ENCODE measurements at regions not wholly inside any gene's neighbourhood (a gene's known extent, or its start where the extent isn't known, plus 50 kb on each side); places are given as distances from the start of the nearest gene placed in this dataset.

DNA sequence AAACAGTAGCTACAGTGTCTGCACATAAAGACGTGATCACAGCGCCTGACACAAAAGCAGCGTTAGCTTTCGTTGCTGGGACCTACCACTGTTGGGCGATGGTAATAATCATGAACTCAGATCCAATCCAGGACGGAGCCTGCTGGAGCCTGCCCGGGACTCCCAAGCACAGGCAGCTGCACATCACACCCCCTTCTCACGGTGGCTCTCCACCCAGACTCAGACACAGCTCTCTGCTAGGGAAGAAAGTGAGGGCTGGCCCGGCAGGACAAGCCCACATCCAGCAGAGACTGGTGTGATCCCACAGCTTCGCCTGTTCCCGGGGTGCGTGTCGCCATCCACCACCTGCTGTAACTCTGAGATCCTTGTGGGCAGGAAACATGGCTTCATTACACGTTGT, 49.9 kb upstream of the FOXN3 start:
- ChIA-PET CTCF (interaction anchor here (0.6 kb wide), 1 partner anchor 33 kb away, joined by 4 read pairs; no protein-coding TSS in a partner anchor), POLR2A (ENCODE audit: low non-redundant PET) (interaction anchor here (0.6 kb wide), 1 partner anchor 178 kb away, joined by 3 read pairs; no protein-coding TSS in a partner anchor)
- no TSS peak for BruUV-seq (replicated peaks)
- H3K27ac ChIP-seq (ENCODE audit: low read depth, low read length, poor library complexity, severe bottlenecking), result no peak overlapping the region
- no peak for DNase-seq (ENCODE audit: low spot score)
- H3K4me3 ChIP-seq (ENCODE audit: low read depth, low read length, poor library complexity, severe bottlenecking), result no peak overlapping the region
- H3K36me3 ChIP-seq (ENCODE audit: insufficient read depth, low read length, poor library complexity, severe bottlenecking), result no peaks in the 10 kb centered on the region
- TF ChIP-seq EZH2 (IDR thresholded peaks at IDR 0.05; ENCODE audit: borderline replicate concordance, low read depth, low read length, poor library complexity, severe bottlenecking), result no peak
- TF ChIP-seq, protein P1, sequence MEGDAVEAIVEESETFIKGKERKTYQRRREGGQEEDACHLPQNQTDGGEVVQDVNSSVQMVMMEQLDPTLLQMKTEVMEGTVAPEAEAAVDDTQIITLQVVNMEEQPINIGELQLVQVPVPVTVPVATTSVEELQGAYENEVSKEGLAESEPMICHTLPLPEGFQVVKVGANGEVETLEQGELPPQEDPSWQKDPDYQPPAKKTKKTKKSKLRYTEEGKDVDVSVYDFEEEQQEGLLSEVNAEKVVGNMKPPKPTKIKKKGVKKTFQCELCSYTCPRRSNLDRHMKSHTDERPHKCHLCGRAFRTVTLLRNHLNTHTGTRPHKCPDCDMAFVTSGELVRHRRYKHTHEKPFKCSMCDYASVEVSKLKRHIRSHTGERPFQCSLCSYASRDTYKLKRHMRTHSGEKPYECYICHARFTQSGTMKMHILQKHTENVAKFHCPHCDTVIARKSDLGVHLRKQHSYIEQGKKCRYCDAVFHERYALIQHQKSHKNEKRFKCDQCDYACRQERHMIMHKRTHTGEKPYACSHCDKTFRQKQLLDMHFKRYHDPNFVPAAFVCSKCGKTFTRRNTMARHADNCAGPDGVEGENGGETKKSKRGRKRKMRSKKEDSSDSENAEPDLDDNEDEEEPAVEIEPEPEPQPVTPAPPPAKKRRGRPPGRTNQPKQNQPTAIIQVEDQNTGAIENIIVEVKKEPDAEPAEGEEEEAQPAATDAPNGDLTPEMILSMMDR (conservative IDR thresholded peaks at IDR 0.05; ENCODE audit: low read depth, low read length), result no peak
- intact Hi-C loops (cut with micrococcal nuclease; ENCODE audit: unreplicated experiment), result no loop called here
- H3K9me3 ChIP-seq (ENCODE audit: low read depth, low read length, poor library complexity, severe bottlenecking), result no peaks in the 10 kb centered on the region
- H3K27me3 ChIP-seq (replicated peaks; ENCODE audit: insufficient read depth, low read depth, low read length, poor library complexity), result no peaks in the 10 kb centered on the region
- H3K4me1 ChIP-seq (ENCODE audit: insufficient read depth, low read length, poor library complexity, severe bottlenecking), result no peaks in the 10 kb centered on the region
